ENCODE measurements at regions not wholly inside any gene's neighbourhood (a gene's known extent, or its start where the extent isn't known, plus 50 kb on each side); places are given as distances from the start of the nearest gene placed in this dataset.

DNA sequence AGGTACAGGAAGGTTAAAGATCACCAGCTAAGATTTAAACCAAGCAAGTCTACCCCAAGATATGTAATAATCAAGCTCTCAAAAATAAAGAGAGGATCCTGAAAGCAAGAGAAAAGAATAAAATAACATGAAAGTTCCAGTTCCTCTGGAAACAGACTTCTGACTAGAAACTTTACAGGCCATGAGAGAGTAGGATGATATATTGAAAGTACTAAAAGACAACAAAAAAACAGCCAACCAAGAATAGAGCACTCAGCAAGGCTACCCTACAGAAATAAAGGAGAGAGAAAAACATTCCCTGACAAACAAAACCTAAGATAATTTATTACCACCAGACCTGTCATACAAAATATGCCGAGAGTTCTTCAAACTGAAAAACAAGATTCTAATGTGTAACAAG lies 450.5 kb downstream of the ARAP2 start:
- TF ChIP-seq YY1 (IDR thresholded peaks at IDR 0.05; ENCODE audit: insufficient read depth, insufficient read length) (no peak), ZNF274 (IDR thresholded peaks at IDR 0.05; ENCODE audit: low read depth, low read length) (no peak)

All from NT2/D1 (cell line).